ENCODE measurements at regions not wholly inside any gene's neighbourhood (a gene's known extent, or its start where the extent isn't known, plus 50 kb on each side); places are given as distances from the start of the nearest gene placed in this dataset.

GRCh38 chr2:64859312-64860212 is 129.6 kb upstream of the SLC1A4 start:
- H3K4me1 Mint-ChIP-seq (ENCODE audit: low read depth) = peaks cover 10% of the 10 kb centered on the region
- H3K27ac Mint-ChIP-seq = no peak overlapping the region
- DNase-seq (ENCODE audit: low spot score, unreplicated experiment) = peak; percentile 34
- H3K27me3 Mint-ChIP-seq = peaks cover 5% of the 10 kb centered on the region
- no peaks in the 10 kb centered on the region for H3K36me3 Mint-ChIP-seq (ENCODE audit: insufficient read depth)
- no peaks in the 10 kb centered on the region for H3K9me3 Mint-ChIP-seq (ENCODE audit: low read depth)
- TF ChIP-seq CTCF (IDR thresholded peaks at IDR 0.05; ENCODE audit: unreplicated experiment) = peak; percentile 33
- peak overlapping the region; percentile 64 for H3K4me3 Mint-ChIP-seq (ENCODE audit: low read depth)

DNA sequence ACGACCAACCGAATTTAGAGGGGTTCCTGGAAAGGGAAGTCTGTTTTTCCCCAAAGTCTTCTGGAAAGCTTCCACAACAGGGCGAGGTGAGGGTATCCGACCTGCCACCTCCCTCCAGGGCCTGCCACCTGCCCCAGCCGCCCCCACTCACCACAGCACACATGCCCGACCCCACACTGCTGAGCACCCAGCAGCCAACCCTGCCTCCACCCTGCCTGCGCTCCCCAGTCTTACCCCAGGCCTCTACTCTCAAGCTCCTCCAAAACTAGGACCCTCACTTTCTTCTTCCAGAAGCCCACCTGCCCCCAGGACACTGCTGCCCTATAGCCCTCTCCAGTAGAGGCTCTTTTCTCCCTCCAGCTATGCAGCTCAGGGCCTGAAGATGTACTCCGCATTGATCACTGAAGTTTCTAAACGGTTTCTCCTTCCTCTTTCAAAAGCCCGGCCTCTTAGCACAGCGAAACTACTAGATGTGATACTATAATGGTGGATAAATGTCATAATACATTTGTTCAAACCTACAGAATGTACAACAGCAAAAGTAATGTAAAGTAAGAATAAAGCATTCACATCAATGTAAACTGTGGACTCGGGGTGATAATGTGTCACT is 128.8 kb upstream of the SLC1A4 start:
- peaks cover 5% of the 10 kb centered on the region for H3K27me3 Mint-ChIP-seq
- no peak overlapping the region for H3K27ac Mint-ChIP-seq
- no peak for TF ChIP-seq CTCF (IDR thresholded peaks at IDR 0.05; ENCODE audit: unreplicated experiment)
- no peak overlapping the region for H3K4me3 Mint-ChIP-seq (ENCODE audit: low read depth)
- peaks cover 10% of the 10 kb centered on the region for H3K4me1 Mint-ChIP-seq (ENCODE audit: low read depth)
- no peak for DNase-seq (ENCODE audit: low spot score, unreplicated experiment)
- no peaks in the 10 kb centered on the region for H3K36me3 Mint-ChIP-seq (ENCODE audit: insufficient read depth)
- no peaks in the 10 kb centered on the region for H3K9me3 Mint-ChIP-seq (ENCODE audit: low read depth)

DNA sequence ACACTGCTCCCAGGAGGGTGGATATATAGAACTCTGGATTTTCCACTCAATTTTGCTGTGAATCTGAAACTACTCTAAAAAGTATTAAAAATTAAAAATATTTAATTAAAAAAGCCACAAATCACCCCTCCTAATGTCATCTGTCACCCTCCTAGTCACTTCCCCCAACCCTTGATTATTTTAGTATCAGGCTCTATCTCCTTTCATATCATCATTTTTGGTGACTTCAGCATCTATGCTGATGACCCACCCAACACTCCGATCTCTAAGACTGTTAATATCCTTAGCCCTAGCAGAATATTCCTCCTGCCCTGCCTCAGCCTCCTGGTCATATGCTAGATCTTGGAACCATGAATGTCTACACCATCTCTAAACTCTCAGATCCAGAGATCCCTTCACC is 128.3 kb upstream of the SLC1A4 start:
- Mint-ChIP-seq H3K4me1 (ENCODE audit: low read depth) (peaks cover 10% of the 10 kb centered on the region), H3K9me3 (ENCODE audit: low read depth) (no peaks in the 10 kb centered on the region), H3K27me3 (peaks cover 7% of the 10 kb centered on the region), H3K36me3 (ENCODE audit: insufficient read depth) (no peaks in the 10 kb centered on the region), H3K27ac (no peak overlapping the region), H3K4me3 (ENCODE audit: low read depth) (no peak overlapping the region)
- DNase-seq (ENCODE audit: low spot score, unreplicated experiment) = no peak
- TF ChIP-seq CTCF (IDR thresholded peaks at IDR 0.05; ENCODE audit: unreplicated experiment) = no peak

- H3K4me3 Mint-ChIP-seq (ENCODE audit: low read depth) = no peak overlapping the region
- H3K27ac Mint-ChIP-seq = no peak overlapping the region
- no peaks in the 10 kb centered on the region for H3K36me3 Mint-ChIP-seq (ENCODE audit: insufficient read depth)
- TF ChIP-seq CTCF (IDR thresholded peaks at IDR 0.05; ENCODE audit: unreplicated experiment) = no peak
- DNase-seq (ENCODE audit: low spot score, unreplicated experiment) = no peak
- peaks cover 10% of the 10 kb centered on the region for H3K4me1 Mint-ChIP-seq (ENCODE audit: low read depth)
- H3K27me3 Mint-ChIP-seq = peaks cover 15% of the 10 kb centered on the region
- H3K9me3 Mint-ChIP-seq (ENCODE audit: low read depth) = no peaks in the 10 kb centered on the region
Observed at GRCh38 chr2:64861452-64862397, 127.5 kb upstream of the SLC1A4 start.

DNA sequence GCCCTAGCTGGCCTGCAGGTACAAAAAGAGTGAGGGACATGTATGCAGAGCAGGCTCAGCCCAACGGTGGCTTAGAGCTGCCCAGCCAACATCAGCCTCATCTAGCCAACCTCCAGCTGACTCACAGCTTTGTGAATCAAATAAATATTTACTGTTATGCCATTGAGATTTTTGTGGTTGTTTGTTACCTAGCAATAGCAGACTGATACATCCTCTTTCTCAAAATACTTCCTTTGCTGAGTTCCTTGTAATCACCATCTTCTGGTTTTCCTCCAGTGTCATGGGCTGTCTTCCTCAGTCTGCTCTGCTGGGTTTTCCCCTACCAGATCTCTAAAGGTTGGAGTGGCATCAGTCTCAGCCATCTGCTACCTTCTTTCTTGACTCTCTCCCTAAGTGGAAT is 126.6 kb upstream of the SLC1A4 start:
- Mint-ChIP-seq H3K36me3 (ENCODE audit: insufficient read depth) (no peaks in the 10 kb centered on the region), H3K4me3 (ENCODE audit: low read depth) (no peak overlapping the region), H3K9me3 (ENCODE audit: low read depth) (no peaks in the 10 kb centered on the region), H3K4me1 (ENCODE audit: low read depth) (peaks cover 7% of the 10 kb centered on the region), H3K27ac (no peak overlapping the region), H3K27me3 (peaks cover 20% of the 10 kb centered on the region)
- TF ChIP-seq CTCF (IDR thresholded peaks at IDR 0.05; ENCODE audit: unreplicated experiment) = no peak
- DNase-seq (ENCODE audit: low spot score, unreplicated experiment) = no peak
